CD4-positive, alpha-beta T cell treated with Interleukin-15 for 4 hours (primary cell): ENCODE measurements at regions not wholly inside any gene's neighbourhood (a gene's known extent, or its start where the extent isn't known, plus 50 kb on each side); places are given as distances from the start of the nearest gene placed in this dataset.

Source experiments
- DNase-seq: peaks from one replicate; pipeline ENCODE4 v3.0.0-alpha.2; 2020; ENCODE audit warnings: low spot score

- DNase-seq: no peak
Measured at GRCh38 chrX:39640866-39641265, 456.9 kb downstream of the BCOR start.

DNA sequence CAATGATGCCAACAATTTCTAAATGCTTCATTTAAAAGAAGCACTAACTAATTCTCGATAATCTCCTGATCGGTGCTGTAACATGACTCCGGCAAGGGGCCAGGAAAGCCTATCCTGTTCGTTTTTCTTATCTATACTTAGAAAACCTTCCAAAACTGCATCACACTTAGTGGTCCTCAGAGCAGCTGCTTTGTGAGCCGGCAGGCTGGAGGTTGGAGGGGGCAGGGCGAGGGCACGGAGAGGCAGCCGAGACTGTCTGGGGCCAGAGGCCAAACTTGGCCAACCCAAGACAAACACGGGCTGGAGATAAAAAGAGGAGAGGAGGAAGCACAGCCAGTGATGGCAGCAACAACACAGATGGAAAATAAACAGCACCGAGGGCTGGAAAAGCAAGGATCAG, 455.7 kb downstream of the BCOR start:
- DNase-seq: no peak

GRCh38 chrX:39643550-39643949, 454.2 kb downstream of the BCOR start:
- DNase-seq: no peak

DNA sequence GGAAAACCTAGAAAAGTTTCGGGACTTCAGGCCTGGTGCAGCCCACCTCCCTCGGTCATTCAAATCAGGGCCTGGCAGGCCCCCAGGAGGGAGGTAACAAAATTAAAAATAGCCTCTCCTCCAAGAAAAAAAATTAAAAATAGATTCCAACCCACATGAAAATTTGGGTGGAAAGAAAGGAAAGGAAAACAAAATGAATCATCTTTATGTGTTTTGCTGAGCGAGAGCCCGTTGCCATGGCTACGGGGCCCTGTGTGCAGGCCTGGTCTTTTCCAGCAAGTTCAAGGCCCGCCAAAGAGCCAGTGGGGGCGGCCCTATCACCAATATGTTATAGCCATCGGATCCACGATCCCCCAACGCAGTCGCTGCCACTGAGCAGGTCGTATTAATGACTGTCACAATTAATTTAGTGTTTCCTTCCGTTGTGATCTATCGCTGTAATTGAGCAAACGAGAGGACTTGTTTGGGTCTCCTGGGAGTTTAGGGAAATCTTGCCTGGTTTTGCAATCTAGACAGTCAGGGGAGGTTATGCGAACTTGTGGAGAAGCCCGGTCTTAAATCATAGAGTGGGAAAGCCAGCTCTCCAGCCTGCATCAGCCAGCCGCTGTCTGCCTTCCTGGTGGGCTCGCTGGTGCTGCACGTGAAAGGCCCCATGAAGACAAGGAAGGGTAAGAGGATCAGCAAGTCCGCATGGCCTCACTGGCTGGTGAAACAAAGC, 452.4 kb downstream of the BCOR start:
- no peak for DNase-seq

DNA sequence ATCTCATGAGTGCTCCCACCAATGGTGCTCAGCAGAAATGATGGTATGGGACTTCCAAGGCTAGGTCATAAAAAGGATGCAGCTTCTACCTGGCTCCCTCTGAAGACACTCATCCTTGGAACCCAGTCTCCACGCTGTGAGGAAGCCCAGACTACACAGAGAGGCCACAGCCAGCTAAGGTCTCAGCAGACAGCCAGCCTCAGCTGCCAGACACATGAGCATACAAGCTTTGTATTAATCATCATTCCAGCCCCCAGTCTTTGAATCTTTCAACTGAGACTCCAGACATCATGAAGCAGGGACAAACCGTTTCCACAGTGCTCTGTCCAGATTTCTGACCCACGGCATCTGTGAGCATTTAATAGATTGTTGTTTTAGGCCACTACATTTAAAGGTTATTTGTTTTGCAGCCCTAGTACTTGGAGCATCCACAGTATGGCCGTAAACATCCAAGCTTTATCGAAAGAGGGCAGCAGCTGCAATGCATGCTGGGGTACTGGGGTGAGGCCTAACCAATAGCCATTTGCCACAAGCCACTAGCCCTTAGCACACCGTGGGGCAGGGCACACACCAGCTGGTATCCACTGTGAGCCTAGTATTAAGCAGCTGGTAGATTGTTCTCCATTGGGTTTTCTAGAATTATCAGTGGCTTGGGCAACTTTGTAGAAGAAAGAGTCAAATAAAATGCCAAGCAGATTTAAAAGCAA, 449.1 kb downstream of the BCOR start:
- DNase-seq: no peak

DNA sequence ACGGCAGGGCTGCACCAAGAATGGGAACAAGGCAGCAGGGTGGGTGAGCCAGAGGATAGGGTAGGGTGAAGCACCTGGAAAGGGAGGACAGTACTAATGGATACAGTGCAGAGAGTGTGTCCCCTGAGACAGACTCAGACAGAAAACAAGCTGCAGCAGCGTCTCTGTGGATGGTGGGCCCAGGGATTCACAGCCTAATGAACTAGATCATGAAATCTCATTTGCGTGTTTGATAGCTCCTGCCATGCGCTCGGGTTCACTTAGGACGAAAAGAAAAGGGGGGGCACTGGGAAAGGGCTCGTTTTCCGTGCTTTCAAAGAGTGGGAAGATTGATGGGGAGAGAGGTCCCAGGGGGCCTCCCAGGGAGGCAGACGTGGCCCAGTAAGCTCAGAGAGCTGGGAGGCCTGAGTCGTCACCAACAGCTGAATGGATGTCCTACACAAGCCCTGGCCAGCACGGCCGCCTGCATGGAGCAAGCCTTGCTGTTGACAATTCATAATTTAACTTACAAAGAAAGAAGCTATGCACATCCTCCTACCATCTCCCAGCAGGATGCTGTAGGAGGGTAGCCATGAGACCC, 446.9 kb downstream of the BCOR start:
- DNase-seq: no peak

DNA sequence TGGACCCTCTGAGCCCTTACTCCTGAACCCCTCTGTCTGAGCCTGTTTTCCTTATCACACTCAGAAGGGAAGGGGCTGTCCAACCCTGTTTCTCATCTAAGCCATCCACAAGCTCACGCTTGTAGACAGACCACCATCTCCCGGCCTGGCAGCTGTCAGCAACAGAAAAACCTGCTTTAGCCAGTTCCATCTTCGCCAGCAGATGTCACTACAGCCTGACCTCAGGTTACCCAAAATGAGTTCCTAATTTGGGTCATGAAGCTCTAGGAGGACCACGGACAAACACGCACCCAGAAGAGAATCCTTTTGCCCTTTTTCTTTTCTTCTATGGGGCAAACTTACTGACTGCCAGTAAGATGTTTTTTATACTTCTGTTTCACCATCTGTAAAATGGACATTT, 445.4 kb downstream of the BCOR start:
- DNase-seq: no peak

GRCh38 chrX:39653691-39654090, 444.1 kb downstream of the BCOR start:
- no peak for DNase-seq

- DNase-seq: no peak
Measured at GRCh38 chrX:39654183-39654925, 443.4 kb downstream of the BCOR start.

DNA sequence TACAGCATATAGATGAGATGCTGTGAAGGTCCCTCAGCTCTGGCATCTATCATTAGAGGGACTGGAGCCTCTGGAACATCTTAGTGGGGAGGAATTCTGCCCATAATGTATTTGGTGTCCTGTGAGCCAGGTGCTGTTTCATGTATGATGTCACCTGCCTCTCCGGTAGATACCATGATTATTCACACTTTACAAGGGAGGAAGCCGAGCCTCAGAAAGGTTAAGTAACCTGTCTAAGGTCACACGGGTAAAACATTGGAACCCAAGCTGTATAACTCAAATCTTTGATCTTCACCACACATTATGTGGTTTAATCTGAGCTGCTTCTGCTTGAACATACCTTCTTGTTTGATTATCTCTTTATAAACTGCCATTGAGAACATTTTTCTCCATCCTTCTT, 442.8 kb downstream of the BCOR start:
- DNase-seq: no peak

GRCh38 chrX:39661116-39661907, 436.4 kb downstream of the BCOR start:
- DNase-seq: no peak

GRCh38 chrX:39665830-39666518, 431.8 kb downstream of the BCOR start:
- no peak for DNase-seq

- DNase-seq: no peak
Measured at GRCh38 chrX:39667191-39667590, 430.6 kb downstream of the BCOR start.

DNA sequence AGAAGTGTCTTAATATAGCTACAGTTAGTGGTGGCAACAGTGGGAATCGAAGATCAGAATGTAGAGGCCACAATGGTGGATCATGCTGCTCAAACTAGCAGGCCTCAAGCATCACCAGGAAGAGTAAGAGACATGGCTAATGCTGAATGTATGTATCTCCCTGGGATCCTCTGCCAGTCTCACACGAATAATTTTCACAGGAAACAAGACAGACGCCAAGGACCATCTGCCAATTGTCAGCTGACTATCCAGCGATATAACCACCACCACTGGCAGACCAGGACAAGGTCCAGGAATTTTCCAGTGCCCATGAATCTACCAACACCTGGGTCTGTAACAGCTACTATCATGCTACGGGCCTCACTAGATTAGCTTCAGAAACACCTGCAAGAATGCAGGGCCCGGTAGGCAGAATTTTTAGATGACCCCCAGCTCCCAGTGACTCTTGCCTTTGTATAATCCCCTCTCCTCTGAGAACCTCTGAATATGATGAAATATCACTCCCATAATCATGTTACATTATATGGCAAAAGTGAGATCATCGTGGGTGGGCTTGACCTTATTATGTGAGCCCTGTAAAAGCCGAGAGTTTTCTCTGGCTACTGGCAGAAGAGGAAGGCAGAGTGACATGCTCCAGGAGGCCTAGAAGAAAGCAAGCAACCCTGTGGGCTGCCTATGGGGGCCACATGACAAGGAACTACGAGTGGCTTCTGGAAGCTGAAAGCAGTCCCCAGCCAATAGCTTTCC, 429.8 kb downstream of the BCOR start:
- DNase-seq: no peak

DNA sequence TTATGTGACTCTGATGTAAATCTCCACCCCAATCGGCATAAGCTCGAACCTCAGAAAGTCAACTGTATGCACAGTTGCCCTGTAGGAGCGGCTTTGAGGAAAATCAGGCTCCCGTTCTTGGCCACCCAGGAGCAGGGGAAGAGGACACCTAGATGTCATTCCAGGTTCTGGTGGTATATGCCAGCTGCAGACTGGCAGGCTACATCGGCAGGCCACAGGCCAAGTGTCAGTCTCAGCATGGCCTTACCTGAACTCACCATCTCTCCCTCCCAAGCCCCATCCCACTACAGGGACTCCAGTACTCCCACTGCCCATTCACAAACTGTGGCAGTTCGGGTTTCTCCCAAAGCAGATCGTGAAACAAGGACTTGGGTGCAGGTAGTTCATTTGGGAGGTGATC, 428.1 kb downstream of the BCOR start:
- no peak for DNase-seq

DNA sequence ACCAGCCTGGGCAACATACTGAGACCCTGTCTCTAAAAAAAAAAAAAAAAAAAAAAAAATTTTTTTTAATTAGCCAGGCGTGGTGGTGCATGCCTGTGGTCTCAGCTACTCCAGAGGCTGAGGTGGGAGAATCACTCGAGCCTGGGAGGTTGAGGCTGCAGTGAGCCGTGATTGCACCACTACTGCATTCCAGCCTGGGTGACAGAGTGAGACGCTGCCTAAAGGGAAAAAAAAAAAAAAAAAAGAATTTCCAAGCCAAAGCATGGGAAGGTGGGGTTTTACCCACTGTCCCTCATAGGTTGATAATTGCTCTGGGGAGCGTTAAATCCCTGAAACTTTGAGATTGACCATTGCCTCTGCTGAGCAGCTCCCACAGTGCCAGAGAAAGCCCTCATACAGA, 427.5 kb downstream of the BCOR start:
- no peak for DNase-seq

DNA sequence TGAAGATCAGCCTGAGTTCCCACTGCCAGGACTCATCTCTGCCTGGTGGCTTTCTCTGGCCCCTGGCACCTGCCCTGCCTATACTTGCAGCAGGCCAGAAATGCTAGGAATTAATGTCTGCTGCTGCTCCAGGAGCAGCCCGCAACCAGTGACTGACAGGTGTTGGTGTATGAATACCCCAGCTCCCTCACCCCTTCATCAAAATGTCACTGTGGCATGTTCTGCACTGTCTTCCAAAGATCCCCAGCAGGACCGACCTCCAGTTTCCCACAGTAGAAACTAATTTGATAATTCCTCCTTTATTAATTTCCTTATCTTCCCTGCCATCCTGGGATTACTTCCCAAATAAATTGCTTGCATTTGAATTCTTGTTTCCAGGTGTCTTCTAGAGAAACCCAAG, 425.4 kb downstream of the BCOR start:
- DNase-seq: no peak

GRCh38 chrX:39674490-39675161, 423.1 kb downstream of the BCOR start:
- DNase-seq: no peak

- no peak for DNase-seq
Measured at GRCh38 chrX:39675162-39675553, 422.6 kb downstream of the BCOR start.

DNA sequence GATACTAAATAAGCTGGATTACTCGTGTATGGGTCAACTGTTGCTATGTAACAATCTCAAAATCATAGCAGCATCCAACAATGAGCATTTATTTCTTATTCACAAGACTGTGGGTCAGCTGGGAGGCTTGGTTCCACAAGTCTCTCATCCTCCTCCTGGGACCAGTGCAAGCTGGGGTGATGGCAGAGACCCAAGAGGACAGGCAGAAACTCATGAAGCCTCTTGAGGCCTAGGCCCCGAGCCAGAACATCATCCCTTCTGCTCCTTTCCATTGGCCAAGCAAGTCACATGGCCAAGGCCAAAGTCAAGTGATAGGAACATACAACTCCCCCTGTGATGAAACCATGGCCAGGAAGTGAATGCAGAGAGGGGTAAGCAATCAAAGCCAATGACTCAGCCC, 422.1 kb downstream of the BCOR start:
- DNase-seq: no peak
